BLaER1 treated with 17β-estradiol and CSF1 and Interleukin-3, amounts not matched to agents 10 nM and 100 nM (cell line): ENCODE measurements at regions not wholly inside any gene's neighbourhood (a gene's known extent, or its start where the extent isn't known, plus 50 kb on each side); places are given as distances from the start of the nearest gene placed in this dataset.

ENCODE experiments used
- H3K27ac ChIP-seq, 11 experiments: shearing (Covaris generic); formaldehyde crosslinking; 2 replicates each; pipeline ENCODE4 v1.8.1; 2022
- H3K27me3 ChIP-seq, 11 experiments: shearing (Covaris generic); formaldehyde crosslinking; 2 replicates each; pipeline ENCODE4 v1.8.1; 2022
- H3K36me3 ChIP-seq, 11 experiments: shearing (Covaris generic); formaldehyde crosslinking; 2 replicates each; pipeline ENCODE4 v1.8.1; 2022
- H3K4me1 ChIP-seq, 10 experiments: shearing (Covaris generic); formaldehyde crosslinking; 2 replicates each; pipeline ENCODE4 v1.8.1; 2022
- H3K4me2 ChIP-seq, 11 experiments: shearing (Covaris generic); formaldehyde crosslinking; 2 replicates each; pipeline ENCODE4 v1.8.1; 2022
- H3K4me3 ChIP-seq, 10 experiments: shearing (Covaris generic); formaldehyde crosslinking; 2 replicates each; pipeline ENCODE4 v1.8.1; 2022
- H3K9ac ChIP-seq, 11 experiments: shearing (Covaris generic); formaldehyde crosslinking; 2 replicates each; pipeline ENCODE4 v1.8.1; 2022
- H3K9me3 ChIP-seq, 11 experiments: shearing (Covaris generic); formaldehyde crosslinking; replicated peaks in 1 of 11; 2 replicates each; pipeline ENCODE4 v1.8.1; 2022
- H4K20me1 ChIP-seq, 11 experiments: shearing (Covaris generic); formaldehyde crosslinking; 2 replicates each; pipeline ENCODE4 v1.8.1; 2022
- Cebpa-rat ChIP-seq, 11 experiments: shearing (Covaris generic); IDR thresholded peaks; 2 replicates each; pipeline ENCODE4 v1.8.1; 2022

DNA sequence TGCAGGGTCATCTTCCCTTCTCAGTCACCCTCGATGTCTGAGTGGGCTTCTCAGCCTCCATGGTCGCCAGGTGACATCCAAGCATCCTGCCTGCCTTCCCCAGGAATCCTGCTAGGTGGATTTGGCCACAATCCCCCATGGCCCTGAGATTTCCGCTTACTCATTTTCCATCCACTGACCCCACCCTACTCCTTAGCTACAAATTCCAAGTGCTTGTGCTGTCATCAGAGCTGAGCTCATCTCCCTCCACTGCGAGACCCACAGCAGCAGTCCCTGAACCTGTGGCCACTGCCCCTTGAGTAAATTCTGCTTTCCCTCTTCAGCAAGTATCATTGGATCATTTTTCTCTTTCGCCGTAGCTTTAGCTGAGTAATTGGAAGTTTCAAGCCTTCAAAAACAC is 90.5 kb upstream of the ANKRD10 start:
- TF ChIP-seq Cebpa-rat (IDR thresholded peaks at IDR 0.05) = no peak
- Histone ChIP-seq H3K4me1 (no peaks in the 10 kb centered on the region; a peak in 2 of 20 replicates), H3K36me3 (no peaks in the 10 kb centered on the region), H3K27me3 (no peaks in the 10 kb centered on the region), H3K4me3 (no peak overlapping the region), H4K20me1 (no peaks in the 10 kb centered on the region), H3K27ac (no peak overlapping the region), H3K9ac (no peak overlapping the region), H3K4me2 (no peak overlapping the region), H3K9me3 (peaks cover 9 to 19% (median 14%) of the 10 kb centered on the region in 11 experiments)

DNA sequence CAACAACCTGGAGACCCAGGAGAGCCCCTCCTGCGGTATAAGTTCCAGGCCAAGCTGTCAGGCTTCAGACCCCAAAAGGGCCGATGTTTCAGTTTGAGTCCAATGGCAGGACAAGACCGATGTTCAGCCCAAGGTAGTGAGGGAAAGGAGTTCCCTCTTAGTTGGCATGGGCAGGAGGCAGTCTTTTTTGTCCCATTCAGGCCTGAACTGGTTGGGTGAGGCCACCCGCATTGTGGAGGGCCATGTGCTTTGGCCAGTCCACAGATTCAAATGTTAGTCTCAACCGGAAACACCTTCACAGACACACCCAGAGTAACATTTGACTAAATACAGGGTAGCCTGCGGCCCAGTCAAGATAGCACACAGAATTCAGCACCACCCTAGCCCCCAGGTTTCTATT is 89.6 kb upstream of the ANKRD10 start:
- no peak overlapping the region for H3K4me2 ChIP-seq
- H3K9ac ChIP-seq = no peak overlapping the region
- no peaks in the 10 kb centered on the region for H3K27me3 ChIP-seq
- no peaks in the 10 kb centered on the region for H3K36me3 ChIP-seq
- no peak overlapping the region for H3K27ac ChIP-seq
- peaks cover 9 to 19% (median 14%) of the 10 kb centered on the region in 11 experiments for H3K9me3 ChIP-seq
- TF ChIP-seq Cebpa-rat (IDR thresholded peaks at IDR 0.05) = no peak
- H4K20me1 ChIP-seq = no peaks in the 10 kb centered on the region
- peaks cover 0 to 6% (median 0%) of the 10 kb centered on the region in 10 experiments; a peak in 5 of 20 replicates for H3K4me1 ChIP-seq
- H3K4me3 ChIP-seq = no peak overlapping the region

DNA sequence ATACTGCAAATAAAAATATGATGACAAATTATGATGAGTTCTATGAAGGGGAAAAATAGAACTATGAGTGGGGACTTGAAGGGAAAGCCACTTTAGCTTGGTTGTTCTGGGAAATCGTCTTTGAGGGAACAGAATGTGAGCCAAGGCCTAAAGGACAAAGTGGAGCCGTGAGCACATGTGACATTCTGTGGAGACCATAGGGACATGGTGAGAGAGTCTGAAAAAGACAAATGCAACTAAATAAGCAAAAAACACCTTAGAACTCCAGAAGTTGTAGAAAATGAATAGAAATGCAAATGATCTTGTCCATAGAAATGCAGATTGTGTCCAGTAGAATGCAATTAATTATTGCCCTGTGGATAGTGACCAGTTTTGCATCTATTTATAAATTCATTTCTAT is 86.8 kb upstream of the ANKRD10 start:
- H3K27ac ChIP-seq = no peak overlapping the region
- H3K4me2 ChIP-seq = no peak overlapping the region
- H3K36me3 ChIP-seq = no peaks in the 10 kb centered on the region
- H3K4me1 ChIP-seq = peaks cover 7 to 23% (median 15%) of the 10 kb centered on the region in 10 experiments; a peak in 18 of 20 replicates
- no peaks in the 10 kb centered on the region for H4K20me1 ChIP-seq
- H3K9me3 ChIP-seq = peaks cover under 1 to 12% (median 4%) of the 10 kb centered on the region in 11 experiments; a peak in 18 of 22 replicates
- H3K9ac ChIP-seq = no peak overlapping the region
- H3K4me3 ChIP-seq = no peak overlapping the region
- no peak for TF ChIP-seq Cebpa-rat (IDR thresholded peaks at IDR 0.05)
- H3K27me3 ChIP-seq = no peaks in the 10 kb centered on the region

DNA sequence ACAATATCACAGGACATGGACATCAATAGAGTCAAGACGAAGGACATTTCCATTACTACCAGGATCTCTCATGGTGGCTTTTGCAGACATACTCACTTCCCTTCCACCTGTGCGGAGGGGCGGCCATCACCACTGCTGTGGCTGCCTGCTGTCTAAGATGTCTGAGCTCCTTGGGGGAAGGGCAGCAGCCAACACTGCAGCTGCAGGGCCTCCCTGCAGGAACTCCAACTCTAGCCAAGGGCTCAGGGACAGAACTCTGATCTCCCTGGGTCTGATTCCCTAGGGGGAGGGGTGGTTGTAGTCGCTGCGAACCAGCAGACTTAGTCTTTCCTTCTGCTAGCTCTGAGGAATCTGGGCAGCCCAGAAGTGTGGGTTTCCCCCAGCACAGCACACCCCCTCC is 78.9 kb upstream of the ANKRD10 start:
- H3K4me2 ChIP-seq = peak overlapping the region in 9 of 11 experiments; percentile 43 to 84 (median 68); a peak in 18 of 22 replicates
- TF ChIP-seq Cebpa-rat (IDR thresholded peaks at IDR 0.05) = no peak

DNA sequence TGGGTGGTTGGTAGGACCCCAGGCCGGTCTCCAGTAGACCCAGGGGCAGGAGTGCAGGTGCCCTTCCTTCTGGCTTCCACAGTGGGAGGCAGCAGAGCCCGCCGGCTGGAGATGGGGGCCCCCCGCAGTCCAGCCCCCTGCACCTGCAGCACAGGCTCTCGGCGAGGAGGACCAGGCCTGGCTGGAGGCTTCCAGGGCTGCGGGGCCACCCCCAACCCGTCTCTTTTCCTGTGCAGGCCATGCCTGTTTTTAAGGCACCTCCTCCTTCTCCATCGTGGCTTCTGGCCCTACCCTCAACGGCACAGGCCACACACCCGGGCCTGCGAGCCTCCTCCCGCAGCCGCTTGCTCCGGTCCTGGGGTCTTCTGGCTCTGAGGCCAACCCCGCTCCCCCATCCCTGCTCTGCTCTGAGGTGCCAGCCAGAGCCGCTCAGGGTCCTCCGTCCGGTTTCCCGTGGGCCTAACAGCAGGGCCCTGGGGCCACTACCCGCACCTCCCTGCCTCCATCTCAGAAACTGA is 77.2 kb upstream of the ANKRD10 start:
- Histone ChIP-seq H3K4me3 (no peak overlapping the region), H3K4me1 (peaks cover 1 to 18% (median 13%) of the 10 kb centered on the region in 10 experiments; a peak in 19 of 20 replicates)

More for the DNA sequence above, 78.9 kb upstream of the ANKRD10 start:
- no peak overlapping the region for H3K9ac ChIP-seq
- H3K9me3 ChIP-seq = peaks cover 0 to 28% (median 7%) of the 10 kb centered on the region in 11 experiments; a peak in 11 of 22 replicates
- H3K4me1 ChIP-seq = peaks cover 12 to 31% (median 24%) of the 10 kb centered on the region in 10 experiments
- no peaks in the 10 kb centered on the region for H3K36me3 ChIP-seq
- H3K4me3 ChIP-seq = no peak overlapping the region
- peak overlapping the region in 2 of 11 experiments; percentile 11 to 24; a peak in 1 of 22 replicates for H3K27ac ChIP-seq
- no peaks in the 10 kb centered on the region for H4K20me1 ChIP-seq
- no peaks in the 10 kb centered on the region for H3K27me3 ChIP-seq

DNA sequence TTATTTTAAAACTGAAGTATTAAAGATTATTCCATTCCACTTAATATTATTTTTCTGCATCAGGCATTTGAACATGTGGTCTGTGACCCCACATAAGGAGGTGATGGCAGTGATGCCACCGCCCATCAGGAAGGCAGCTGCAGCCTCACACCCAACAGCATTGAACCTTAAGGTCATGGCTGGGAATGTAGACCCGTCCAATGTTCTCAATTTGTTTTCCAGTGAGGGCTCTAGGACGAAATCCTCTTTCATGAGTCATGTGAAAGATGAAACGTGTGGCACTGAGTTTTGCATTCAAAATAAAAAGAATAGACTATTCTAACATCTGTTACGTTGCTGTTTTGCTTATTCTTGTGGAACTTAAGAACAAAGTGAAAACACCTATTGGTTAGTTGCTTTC is 74.5 kb upstream of the ANKRD10 start:
- no peak overlapping the region for H3K27ac ChIP-seq
- H3K4me2 ChIP-seq = no peak overlapping the region
- no peak for TF ChIP-seq Cebpa-rat (IDR thresholded peaks at IDR 0.05)
- no peaks in the 10 kb centered on the region for H4K20me1 ChIP-seq
- H3K4me1 ChIP-seq = peaks cover 0 to 10% (median 9%) of the 10 kb centered on the region in 10 experiments; a peak in 17 of 20 replicates
- H3K27me3 ChIP-seq = no peaks in the 10 kb centered on the region
- no peaks in the 10 kb centered on the region for H3K36me3 ChIP-seq
- no peak overlapping the region for H3K9ac ChIP-seq
- no peak overlapping the region for H3K4me3 ChIP-seq
- H3K9me3 ChIP-seq = no peaks in the 10 kb centered on the region; a peak in 1 of 22 replicates

More for the DNA sequence above, 77.2 kb upstream of the ANKRD10 start:
- Histone ChIP-seq H3K27ac (no peak overlapping the region), H3K9ac (no peak overlapping the region), H3K9me3 (peaks cover 0 to 22% (median 7%) of the 10 kb centered on the region in 11 experiments; a peak in 11 of 22 replicates), H3K4me2 (no peak overlapping the region), H3K27me3 (no peaks in the 10 kb centered on the region), H4K20me1 (no peaks in the 10 kb centered on the region), H3K36me3 (no peaks in the 10 kb centered on the region)
- no peak for TF ChIP-seq Cebpa-rat (IDR thresholded peaks at IDR 0.05)

DNA sequence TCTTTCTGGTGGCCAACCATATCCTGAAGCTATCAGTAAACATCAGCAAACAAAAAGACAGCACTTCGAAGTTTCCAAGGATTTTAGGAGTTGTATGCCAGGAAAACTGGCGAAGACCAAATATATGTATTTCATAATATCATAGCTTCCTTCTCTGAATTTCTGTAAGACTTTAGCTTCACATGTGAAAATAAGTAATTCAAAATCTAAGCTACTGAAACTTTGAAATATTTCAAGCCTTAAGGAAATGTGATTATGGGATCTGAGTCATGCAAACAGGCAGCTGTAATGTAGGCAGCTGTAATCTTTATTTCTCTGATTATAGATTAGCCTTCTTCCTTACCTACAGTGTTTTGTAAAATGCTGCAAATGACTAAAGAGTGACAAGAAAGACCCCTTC is 70.7 kb upstream of the ANKRD10 start:
- H3K4me1 ChIP-seq = peaks cover 0 to 11% (median 0%) of the 10 kb centered on the region in 10 experiments; a peak in 7 of 20 replicates
- no peak overlapping the region for H3K9ac ChIP-seq
- H4K20me1 ChIP-seq = no peaks in the 10 kb centered on the region
- no peaks in the 10 kb centered on the region for H3K36me3 ChIP-seq
- TF ChIP-seq Cebpa-rat (IDR thresholded peaks at IDR 0.05) = no peak
- no peak overlapping the region for H3K27ac ChIP-seq
- no peak overlapping the region for H3K4me2 ChIP-seq
- no peak overlapping the region for H3K4me3 ChIP-seq
- no peaks in the 10 kb centered on the region for H3K27me3 ChIP-seq
- H3K9me3 ChIP-seq = no peaks in the 10 kb centered on the region

DNA sequence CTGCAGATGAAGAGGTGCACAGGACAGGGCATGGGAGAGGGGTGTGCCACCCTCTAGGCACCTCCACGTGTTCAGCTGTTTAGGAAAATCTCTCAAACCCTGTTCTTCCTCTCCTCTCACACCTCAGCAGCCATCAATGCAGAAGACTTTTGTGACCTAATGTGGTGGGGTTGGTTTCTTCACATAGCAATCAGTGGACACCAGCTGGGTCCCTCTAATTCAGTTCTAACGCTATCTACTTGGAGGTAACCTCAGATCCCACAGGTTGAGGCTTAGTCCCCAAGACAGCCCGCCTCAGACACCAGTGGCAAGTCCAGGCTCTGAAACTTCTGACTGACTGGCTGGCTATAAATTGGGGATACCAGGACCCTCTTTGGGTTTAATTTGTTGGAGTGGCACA is 69.9 kb upstream of the ANKRD10 start:
- H3K27me3 ChIP-seq = no peaks in the 10 kb centered on the region
- H3K4me3 ChIP-seq = no peak overlapping the region
- no peak for TF ChIP-seq Cebpa-rat (IDR thresholded peaks at IDR 0.05)
- no peak overlapping the region for H3K27ac ChIP-seq
- no peaks in the 10 kb centered on the region for H3K36me3 ChIP-seq
- H3K4me1 ChIP-seq = peaks cover 0 to 11% (median 0%) of the 10 kb centered on the region in 10 experiments; a peak in 7 of 20 replicates
- no peaks in the 10 kb centered on the region for H4K20me1 ChIP-seq
- H3K9me3 ChIP-seq = peaks cover 0 to 7% (median 5%) of the 10 kb centered on the region in 11 experiments; a peak in 20 of 22 replicates
- H3K9ac ChIP-seq = no peak overlapping the region
- no peak overlapping the region for H3K4me2 ChIP-seq

DNA sequence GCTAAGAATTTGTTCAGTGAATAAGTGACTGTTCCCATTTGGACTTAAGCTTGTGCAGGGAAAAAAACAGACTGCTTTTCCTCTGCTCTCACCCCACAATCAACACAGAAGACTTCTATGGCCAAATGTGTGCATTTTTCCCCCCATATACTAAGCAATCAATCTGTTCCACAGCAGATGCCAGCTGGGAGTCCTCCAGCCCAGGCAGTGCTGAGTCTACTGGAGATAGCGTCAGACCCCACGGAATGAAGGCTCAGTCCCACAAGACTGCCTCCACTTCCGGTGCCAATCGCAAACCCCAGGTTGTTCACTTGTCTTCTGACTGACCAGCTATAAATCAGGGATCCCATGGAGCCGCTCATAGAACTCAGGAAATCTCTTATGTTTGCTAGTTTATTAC is 69.5 kb upstream of the ANKRD10 start:
- Histone ChIP-seq H3K27me3 (no peaks in the 10 kb centered on the region), H3K4me2 (no peak overlapping the region), H3K27ac (no peak overlapping the region), H3K4me3 (no peak overlapping the region), H3K9me3 (peaks cover 3 to 11% (median 9%) of the 10 kb centered on the region in 11 experiments; a peak in 21 of 22 replicates), H4K20me1 (no peaks in the 10 kb centered on the region), H3K36me3 (0 out of 22 replicates have a peak, but pooled peaks cover 0 to 3% (median 0%) of the 10 kb centered on the region in 11 experiments), H3K4me1 (peaks cover 0 to 11% (median 0%) of the 10 kb centered on the region in 10 experiments; a peak in 7 of 20 replicates), H3K9ac (no peak overlapping the region)
- TF ChIP-seq Cebpa-rat (IDR thresholded peaks at IDR 0.05) = no peak

DNA sequence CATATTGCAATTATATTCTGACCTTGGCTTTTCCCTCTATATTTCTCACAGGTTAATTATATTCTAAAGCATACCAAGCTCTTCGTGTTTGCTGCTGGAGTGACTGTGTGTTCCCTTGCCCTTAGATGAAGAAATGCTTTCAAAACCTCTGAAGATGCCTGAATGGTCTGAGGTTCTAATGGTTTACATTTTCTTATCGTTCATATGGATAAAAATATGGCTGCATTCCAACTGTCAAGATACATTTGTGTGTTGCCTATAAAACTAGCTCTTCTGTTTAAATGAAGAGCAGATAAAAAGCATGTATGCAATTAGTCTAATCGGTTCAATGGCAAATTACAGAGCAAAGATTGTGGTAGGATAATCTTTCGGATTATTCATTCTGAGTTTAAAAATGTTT is 68.4 kb upstream of the ANKRD10 start:
- 0 out of 22 replicates have a peak, but pooled peaks cover 0 to 4% (median 0%) of the 10 kb centered on the region in 11 experiments for H3K36me3 ChIP-seq
- H4K20me1 ChIP-seq = no peaks in the 10 kb centered on the region
- peaks cover 9 to 17% (median 15%) of the 10 kb centered on the region in 11 experiments; a peak in 21 of 22 replicates for H3K9me3 ChIP-seq
- no peak overlapping the region for H3K9ac ChIP-seq
- H3K4me1 ChIP-seq = peaks cover 0 to 11% (median 0%) of the 10 kb centered on the region in 10 experiments; a peak in 7 of 20 replicates
- no peak overlapping the region for H3K4me3 ChIP-seq
- no peak overlapping the region for H3K4me2 ChIP-seq
- H3K27me3 ChIP-seq = no peaks in the 10 kb centered on the region
- no peak overlapping the region for H3K27ac ChIP-seq
- TF ChIP-seq Cebpa-rat (IDR thresholded peaks at IDR 0.05) = no peak
